Colonic mucosa (tissue), 4 donors: ENCODE measurements at regions not wholly inside any gene's neighbourhood (a gene's known extent, or its start where the extent isn't known, plus 50 kb on each side); places are given as distances from the start of the nearest gene placed in this dataset.

Experiments used
- DNase-seq: peaks from one replicate; pipeline ENCODE4 v3.0.0-alpha.2; 2020
- H3K27ac ChIP-seq: fragments of 200-600 bp; one replicate; pipeline ENCODE4 v1.8.0; 2021
- H3K27me3 ChIP-seq: fragments of 200-600 bp; one replicate; pipeline ENCODE4 v1.8.0; 2021
- H3K36me3 ChIP-seq: fragments of 200-600 bp; one replicate; pipeline ENCODE4 v1.8.0; 2021
- H3K4me1 ChIP-seq: fragments of 200-600 bp; one replicate; pipeline ENCODE4 v1.8.0; 2021; ENCODE audit warnings: mild to moderate bottlenecking
- H3K4me3 ChIP-seq: fragments of 200-600 bp; one replicate; pipeline ENCODE4 v1.8.0; 2021
- H3K9ac ChIP-seq, 2 donors: one replicate each; pipeline ENCODE4 v1.7.0; 2013; ENCODE audit warnings: control low read depth in 2 of 2, low read depth in 2 of 2, low read length in 2 of 2
- H3K9me3 ChIP-seq: fragments of 200-600 bp; one replicate; pipeline ENCODE4 v1.8.0; 2021
- intact Hi-C: fragments of 100-400 bp; cut with DNase I; formaldehyde crosslinking; loops from one replicate; pipeline ENCODE4 v1.14.1; 2022
- TF ChIP-seq, protein P1 (sequence below): fragments of 200-600 bp; IDR thresholded peaks from one replicate; pipeline ENCODE4 v1.8.0; 2022; ENCODE audit warnings: antibody characterized with exemption, mild to moderate bottlenecking
- donor health status: healthy.
- donor health status: DM: no; HTN: no; CAD: no.
- donor health status: DM: no; HTN: no; CAD: no.

DNA sequence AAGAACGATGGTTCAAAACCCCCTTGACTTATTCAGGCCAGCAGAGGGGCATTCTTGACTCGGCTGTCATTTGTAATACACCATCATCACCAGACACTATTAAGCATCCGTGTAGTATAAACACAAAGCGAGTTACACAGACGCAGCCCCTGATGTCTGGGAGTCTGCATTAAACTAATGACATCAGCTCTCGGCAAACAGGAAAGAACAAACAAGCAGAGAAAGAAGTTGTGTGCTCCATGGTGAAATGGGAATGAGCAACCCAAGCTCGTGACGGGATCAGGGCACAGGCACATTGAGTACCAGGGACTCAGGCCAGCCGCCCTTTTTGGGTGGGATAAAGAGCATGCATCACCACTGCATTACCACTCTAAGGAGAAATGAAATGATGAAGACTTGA is 460.1 kb downstream of the MED13L start:
- Histone ChIP-seq H3K9ac (no peak overlapping the region), H3K4me3 (no peak overlapping the region), H3K36me3 (no peaks in the 10 kb centered on the region), H3K4me1 (no peaks in the 10 kb centered on the region), H3K27ac (no peak overlapping the region), H3K27me3 (no peaks in the 10 kb centered on the region), H3K9me3 (no peaks in the 10 kb centered on the region)
- TF ChIP-seq, protein P1, sequence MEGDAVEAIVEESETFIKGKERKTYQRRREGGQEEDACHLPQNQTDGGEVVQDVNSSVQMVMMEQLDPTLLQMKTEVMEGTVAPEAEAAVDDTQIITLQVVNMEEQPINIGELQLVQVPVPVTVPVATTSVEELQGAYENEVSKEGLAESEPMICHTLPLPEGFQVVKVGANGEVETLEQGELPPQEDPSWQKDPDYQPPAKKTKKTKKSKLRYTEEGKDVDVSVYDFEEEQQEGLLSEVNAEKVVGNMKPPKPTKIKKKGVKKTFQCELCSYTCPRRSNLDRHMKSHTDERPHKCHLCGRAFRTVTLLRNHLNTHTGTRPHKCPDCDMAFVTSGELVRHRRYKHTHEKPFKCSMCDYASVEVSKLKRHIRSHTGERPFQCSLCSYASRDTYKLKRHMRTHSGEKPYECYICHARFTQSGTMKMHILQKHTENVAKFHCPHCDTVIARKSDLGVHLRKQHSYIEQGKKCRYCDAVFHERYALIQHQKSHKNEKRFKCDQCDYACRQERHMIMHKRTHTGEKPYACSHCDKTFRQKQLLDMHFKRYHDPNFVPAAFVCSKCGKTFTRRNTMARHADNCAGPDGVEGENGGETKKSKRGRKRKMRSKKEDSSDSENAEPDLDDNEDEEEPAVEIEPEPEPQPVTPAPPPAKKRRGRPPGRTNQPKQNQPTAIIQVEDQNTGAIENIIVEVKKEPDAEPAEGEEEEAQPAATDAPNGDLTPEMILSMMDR, result no peak
- DNase-seq, result no peak
- intact Hi-C loops, result no loop called here

DNA sequence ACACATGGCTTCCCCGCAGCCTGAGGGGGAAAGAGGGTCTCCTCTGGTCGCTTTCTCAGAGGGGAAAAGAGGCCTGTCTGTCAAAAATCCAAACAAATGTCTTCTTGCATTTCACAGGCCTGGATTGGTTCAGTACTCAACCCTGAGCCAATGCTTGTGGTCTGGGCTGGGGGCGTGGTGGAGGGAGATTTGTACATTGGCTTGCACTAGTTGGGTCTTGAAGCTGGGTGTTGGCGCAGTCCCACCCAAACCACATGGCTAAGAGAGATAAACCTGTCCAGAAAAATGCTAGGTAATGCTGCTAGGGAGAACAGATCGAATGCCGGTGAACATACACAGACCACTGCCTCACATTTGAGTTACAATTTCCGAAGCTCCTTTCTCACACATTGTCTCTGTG is 461.6 kb downstream of the MED13L start:
- Histone ChIP-seq H3K36me3 (no peaks in the 10 kb centered on the region), H3K27ac (no peak overlapping the region), H3K4me1 (no peaks in the 10 kb centered on the region), H3K4me3 (no peak overlapping the region), H3K9me3 (no peaks in the 10 kb centered on the region), H3K9ac (no peak overlapping the region), H3K27me3 (no peaks in the 10 kb centered on the region)
- intact Hi-C loops, result no loop called here
- TF ChIP-seq, protein P1, result no peak
- no peak for DNase-seq

DNA sequence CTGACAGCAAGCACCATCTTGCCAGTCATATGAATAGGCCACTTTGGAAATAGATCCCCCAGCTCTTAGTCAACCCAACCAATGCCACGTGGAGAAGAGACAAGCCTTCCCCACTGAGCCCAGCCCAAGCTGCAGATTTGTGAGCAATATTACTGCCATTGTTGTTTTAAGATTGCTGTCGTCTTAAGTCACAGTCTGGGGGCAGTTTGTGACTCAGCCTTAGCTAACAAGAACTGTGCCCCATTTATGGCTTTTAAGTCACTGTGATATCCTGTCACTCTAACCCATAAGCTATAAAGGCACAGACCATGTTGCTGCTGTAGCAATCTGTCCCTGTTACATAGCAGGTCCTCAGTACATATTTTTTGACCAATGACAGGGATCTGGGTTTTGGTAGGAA is 464.2 kb downstream of the MED13L start:
- Histone ChIP-seq H3K9me3 (no peaks in the 10 kb centered on the region), H3K27me3 (no peaks in the 10 kb centered on the region), H3K36me3 (no peaks in the 10 kb centered on the region), H3K9ac (no peak overlapping the region), H3K4me1 (peaks cover 5% of the 10 kb centered on the region), H3K4me3 (no peak overlapping the region), H3K27ac (no peak overlapping the region)
- no peak for DNase-seq
- TF ChIP-seq, protein P1, result no peak
- intact Hi-C loops, result no loop called here

DNA sequence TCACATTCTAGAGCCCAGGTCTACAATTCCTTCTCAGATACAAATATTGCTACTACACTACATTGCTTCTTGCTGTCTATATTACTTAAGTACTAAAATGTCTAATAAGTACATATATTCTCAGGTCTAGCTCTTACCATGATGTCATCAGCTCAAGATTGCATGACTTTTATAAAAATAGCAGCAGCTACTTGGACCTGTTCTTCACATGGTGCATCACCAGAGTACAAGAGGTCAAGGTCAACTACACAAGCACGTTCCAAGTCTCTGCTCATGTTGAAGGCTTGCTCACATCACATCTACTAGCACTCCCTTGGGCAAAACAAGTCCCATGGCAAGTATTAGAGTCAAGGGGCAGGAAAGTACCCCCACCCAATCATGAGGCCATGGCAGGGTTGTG is 465.6 kb downstream of the MED13L start:
- intact Hi-C loops, result no loop called here
- Histone ChIP-seq H3K9me3 (no peaks in the 10 kb centered on the region), H3K27ac (no peak overlapping the region), H3K9ac (no peak overlapping the region), H3K36me3 (no peaks in the 10 kb centered on the region), H3K4me3 (no peak overlapping the region), H3K27me3 (no peaks in the 10 kb centered on the region), H3K4me1 (peaks cover 5% of the 10 kb centered on the region)
- no peak for DNase-seq
- TF ChIP-seq, protein P1, result no peak

DNA sequence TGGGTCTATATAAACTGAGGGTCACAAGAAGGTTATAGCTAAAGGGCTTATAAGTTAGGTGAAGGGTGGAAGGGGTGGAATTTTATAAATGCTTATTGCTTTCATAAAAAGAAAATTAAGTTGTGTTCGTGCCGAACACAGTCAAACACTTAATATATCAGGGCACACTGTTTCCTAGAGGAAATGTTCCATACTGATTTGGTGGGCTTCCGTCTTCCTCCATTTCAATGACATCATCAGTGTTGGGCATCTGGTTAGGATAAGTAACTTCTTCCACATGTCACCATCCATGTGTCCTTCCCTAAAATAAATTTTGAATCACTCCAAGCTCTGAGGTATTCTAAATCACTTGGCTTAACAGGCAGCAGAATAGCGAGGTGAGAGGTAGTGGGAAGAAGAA is 466.4 kb downstream of the MED13L start:
- no peak overlapping the region for H3K27ac ChIP-seq

More for the DNA sequence above, 466.4 kb downstream of the MED13L start:
- Histone ChIP-seq H3K36me3 (no peaks in the 10 kb centered on the region), H3K4me3 (no peak overlapping the region), H3K27me3 (no peaks in the 10 kb centered on the region), H3K9ac (no peak overlapping the region), H3K4me1 (peaks cover 5% of the 10 kb centered on the region), H3K9me3 (no peaks in the 10 kb centered on the region)
- no peak for DNase-seq
- TF ChIP-seq, protein P1, result no peak
- intact Hi-C loops, result no loop called here
